ENCODE measurements at regions not wholly inside any gene's neighbourhood (a gene's known extent, or its start where the extent isn't known, plus 50 kb on each side); places are given as distances from the start of the nearest gene placed in this dataset.
A peak's percentile ranks its signal among the peaks of the same experiment; 100 is the strongest.

DNA sequence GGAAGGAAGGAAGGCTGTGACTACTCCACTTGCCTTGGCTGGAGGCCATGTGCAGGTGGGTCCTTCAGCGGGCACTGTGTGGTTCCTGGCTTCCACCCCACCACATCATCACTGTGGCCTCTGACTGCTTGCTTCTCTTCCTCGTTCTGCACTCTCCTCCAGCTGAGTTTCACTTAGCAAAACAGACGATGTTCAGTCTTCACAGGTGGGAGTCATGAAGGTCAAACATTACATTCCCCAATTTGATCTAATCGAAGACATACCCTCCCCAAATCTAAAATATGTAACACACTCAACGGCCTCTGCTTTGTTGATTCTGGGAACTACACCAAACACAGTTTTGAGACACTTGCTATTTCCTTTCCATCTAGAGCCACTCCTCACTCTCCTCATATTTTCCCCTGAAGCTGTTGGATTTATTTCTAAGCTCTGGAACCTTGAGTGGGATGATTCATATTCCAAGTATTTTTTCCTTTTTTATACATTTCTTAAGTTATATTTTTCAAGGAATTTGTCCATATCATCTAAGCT lies 132.5 kb upstream of the FOXA2 start:
- TF ChIP-seq, protein P1, sequence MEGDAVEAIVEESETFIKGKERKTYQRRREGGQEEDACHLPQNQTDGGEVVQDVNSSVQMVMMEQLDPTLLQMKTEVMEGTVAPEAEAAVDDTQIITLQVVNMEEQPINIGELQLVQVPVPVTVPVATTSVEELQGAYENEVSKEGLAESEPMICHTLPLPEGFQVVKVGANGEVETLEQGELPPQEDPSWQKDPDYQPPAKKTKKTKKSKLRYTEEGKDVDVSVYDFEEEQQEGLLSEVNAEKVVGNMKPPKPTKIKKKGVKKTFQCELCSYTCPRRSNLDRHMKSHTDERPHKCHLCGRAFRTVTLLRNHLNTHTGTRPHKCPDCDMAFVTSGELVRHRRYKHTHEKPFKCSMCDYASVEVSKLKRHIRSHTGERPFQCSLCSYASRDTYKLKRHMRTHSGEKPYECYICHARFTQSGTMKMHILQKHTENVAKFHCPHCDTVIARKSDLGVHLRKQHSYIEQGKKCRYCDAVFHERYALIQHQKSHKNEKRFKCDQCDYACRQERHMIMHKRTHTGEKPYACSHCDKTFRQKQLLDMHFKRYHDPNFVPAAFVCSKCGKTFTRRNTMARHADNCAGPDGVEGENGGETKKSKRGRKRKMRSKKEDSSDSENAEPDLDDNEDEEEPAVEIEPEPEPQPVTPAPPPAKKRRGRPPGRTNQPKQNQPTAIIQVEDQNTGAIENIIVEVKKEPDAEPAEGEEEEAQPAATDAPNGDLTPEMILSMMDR (IDR thresholded peaks at IDR 0.05): no peak
- intact Hi-C loops (cut with DNase I): no loop called here
- whole genome bisulfite sequencing, 3 donors: 35 to 38% (median 36%) methylated on average over 5 of the region's 5 CpGs
- Histone ChIP-seq H3K27ac (no peak overlapping the region), H3K9me3 (no peaks in the 10 kb centered on the region), H3K27me3 (ENCODE audit: insufficient read depth in 3 of 3, low read length in 2 of 3) (no peaks in the 10 kb centered on the region), H3K4me3 (no peak overlapping the region), H3K36me3 (ENCODE audit: insufficient read depth in 1 of 2, low read depth in 1 of 2) (no peaks in the 10 kb centered on the region), H3K4me1 (no peaks in the 10 kb centered on the region)
- ATAC-seq (no peak), DNase-seq (no peak)

DNA sequence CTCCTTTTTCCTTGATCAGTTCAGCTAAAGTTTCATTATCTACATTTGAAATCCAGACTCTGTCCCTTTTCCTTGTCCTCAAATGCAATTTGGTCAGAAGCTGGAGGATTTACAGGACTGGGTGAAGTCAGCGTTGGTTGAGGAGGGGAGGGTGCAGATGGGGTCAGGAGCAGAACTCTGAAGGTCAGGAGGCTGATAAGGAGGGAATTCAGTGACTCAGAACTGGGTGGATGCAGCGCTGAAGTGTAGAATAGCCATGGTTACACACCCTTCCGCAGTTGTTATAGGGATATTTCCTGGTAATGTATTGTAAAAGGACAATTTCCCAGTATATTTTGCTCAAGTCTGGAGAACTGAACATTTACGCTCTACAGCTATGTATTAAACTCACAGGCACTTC lies 133.1 kb upstream of the FOXA2 start:
- H3K4me1 ChIP-seq: no peaks in the 10 kb centered on the region

DNA sequence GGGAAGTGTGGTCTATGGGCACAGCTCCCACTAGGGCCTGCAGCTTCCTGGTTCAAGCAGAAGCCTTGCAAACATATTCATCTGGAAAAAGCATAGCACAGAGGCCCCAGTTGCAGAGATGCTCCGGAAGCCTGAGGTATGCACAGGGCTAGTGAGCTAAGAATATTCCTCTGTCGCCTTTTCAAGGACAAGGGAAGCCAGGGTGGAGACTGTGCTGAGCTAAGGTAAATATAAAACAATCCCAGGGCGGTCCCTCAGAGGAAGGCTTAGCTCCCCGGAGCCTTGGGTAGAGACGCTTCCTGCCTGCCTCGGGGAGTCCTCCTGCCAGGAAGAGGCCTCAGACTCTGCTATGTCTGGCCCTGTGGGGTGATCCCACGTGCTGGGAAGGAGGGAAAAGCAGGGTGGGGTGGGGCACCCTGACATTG lies 134.8 kb upstream of the FOXA2 start:
- no peaks in the 10 kb centered on the region for H3K4me1 ChIP-seq
- no peaks in the 10 kb centered on the region for H3K9me3 ChIP-seq
- TF ChIP-seq, protein P1 (IDR thresholded peaks at IDR 0.05): no peak
- no peak overlapping the region for H3K27ac ChIP-seq
- ATAC-seq (peak in 1 of 4 donors; percentile 28), DNase-seq (no peak)
- WGBS, 3 donors: 47 to 60% (median 54%) methylated on average over 7 of the region's 7 CpGs
- H3K27me3 ChIP-seq (ENCODE audit: insufficient read depth in 3 of 3, low read length in 2 of 3): no peaks in the 10 kb centered on the region
- H3K36me3 ChIP-seq (ENCODE audit: insufficient read depth in 1 of 2, low read depth in 1 of 2): no peaks in the 10 kb centered on the region
- no peak overlapping the region for H3K4me3 ChIP-seq
- intact Hi-C loops (cut with DNase I): no loop called here

More for the DNA sequence above, 133.1 kb upstream of the FOXA2 start:
- Histone ChIP-seq H3K36me3 (ENCODE audit: insufficient read depth in 1 of 2, low read depth in 1 of 2) (no peaks in the 10 kb centered on the region), H3K27me3 (ENCODE audit: insufficient read depth in 3 of 3, low read length in 2 of 3) (no peaks in the 10 kb centered on the region), H3K27ac (no peak overlapping the region), H3K9me3 (no peaks in the 10 kb centered on the region), H3K4me3 (no peak overlapping the region)
- WGBS, 3 donors: 55 to 73% (median 70%) methylated on average over 4 of the region's 4 CpGs
- TF ChIP-seq, protein P1 (IDR thresholded peaks at IDR 0.05): no peak
- DNase-seq (no peak), ATAC-seq (no peak)
- intact Hi-C loops (cut with DNase I): no loop called here

DNA sequence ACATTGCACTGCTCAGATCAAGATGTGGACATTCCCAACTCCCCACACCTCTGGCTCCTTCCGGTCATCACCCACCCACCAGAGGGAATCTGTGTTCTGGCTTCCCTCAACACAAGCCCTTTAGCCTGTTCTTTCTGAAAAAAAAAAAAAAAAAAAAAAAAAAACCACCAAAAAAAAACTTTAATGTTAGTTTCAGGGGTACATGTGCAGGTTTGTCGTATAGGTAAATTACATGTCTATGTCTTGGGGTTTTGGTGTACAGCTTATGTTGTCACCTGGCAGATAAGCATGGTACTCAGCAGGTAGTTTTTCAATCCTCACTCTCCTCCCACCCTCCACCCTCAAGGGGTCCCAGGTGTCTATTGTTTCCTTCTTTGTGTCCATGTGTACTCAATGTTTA lies 135.8 kb upstream of the FOXA2 start:
- ATAC-seq: no peak
- intact Hi-C loops (cut with DNase I): no loop called here
- no peak overlapping the region for H3K27ac ChIP-seq
- no peaks in the 10 kb centered on the region for H3K9me3 ChIP-seq
- H3K36me3 ChIP-seq (ENCODE audit: insufficient read depth in 1 of 2, low read depth in 1 of 2): no peaks in the 10 kb centered on the region
- no peak for DNase-seq
- H3K4me3 ChIP-seq: no peak overlapping the region
- H3K4me1 ChIP-seq: no peaks in the 10 kb centered on the region
- H3K27me3 ChIP-seq (ENCODE audit: insufficient read depth in 3 of 3, low read length in 2 of 3): no peaks in the 10 kb centered on the region
- TF ChIP-seq, protein P1 (IDR thresholded peaks at IDR 0.05): no peak
- WGBS, 3 donors: 86 to 94% (median 87%) methylated on average over 2 of the region's 2 CpGs

DNA sequence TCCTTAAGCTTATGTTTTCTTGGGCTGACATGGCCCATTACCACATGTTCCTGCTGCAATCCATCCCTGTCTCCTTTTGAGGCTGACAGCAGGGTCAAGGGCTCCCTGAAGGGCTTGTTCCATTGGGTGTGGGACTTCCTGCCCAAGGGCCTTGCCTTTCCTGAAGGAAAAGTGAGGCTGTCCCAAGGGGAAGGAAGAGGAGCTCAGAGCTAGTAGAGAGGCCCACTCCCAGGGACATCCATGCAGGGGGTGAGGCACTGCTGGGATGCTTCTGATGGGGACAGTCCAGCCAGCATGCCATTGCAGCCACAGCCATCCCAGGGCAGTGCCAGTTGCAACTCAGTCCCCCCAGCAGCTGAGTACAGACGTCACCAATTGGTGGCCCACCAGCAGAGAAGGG lies 138.4 kb upstream of the FOXA2 start:
- Histone ChIP-seq H3K4me3 (no peak overlapping the region), H3K36me3 (ENCODE audit: insufficient read depth in 1 of 2, low read depth in 1 of 2) (no peaks in the 10 kb centered on the region), H3K9me3 (no peaks in the 10 kb centered on the region), H3K27me3 (ENCODE audit: insufficient read depth in 3 of 3, low read length in 2 of 3) (no peaks in the 10 kb centered on the region), H3K4me1 (no peaks in the 10 kb centered on the region), H3K27ac (no peak overlapping the region)
- intact Hi-C loops (cut with DNase I): no loop called here
- ATAC-seq (no peak), DNase-seq (no peak)
- TF ChIP-seq, protein P1 (IDR thresholded peaks at IDR 0.05): no peak
- WGBS, 3 donors: 14 to 41% (median 21%) methylated on average over 1 of the region's 1 CpG

All from psoas muscle (tissue), 7 donors.